Lung (tissue), 11 donors: ENCODE measurements at regions not wholly inside any gene's neighbourhood (a gene's known extent, or its start where the extent isn't known, plus 50 kb on each side); places are given as distances from the start of the nearest gene placed in this dataset.
A peak's percentile ranks its signal among the peaks of the same experiment; 100 is the strongest.
"Not testable (repeated sequence)": the region's sequence is repeated elsewhere in the genome, so short reads cannot be mapped to it uniquely, and the experiment has no call there.

Source experiments
- ATAC-seq: fragments of 200-7000 bp; cut with Tn5 transposase; one replicate; pipeline ENCODE4 v1.9.1; 2020; ENCODE audit warnings: moderate number of reproducible peaks; ENCODE audit not compliant: insufficient read depth, low FRiP score
- DNase-seq, 3 donors: peaks; one replicate each; pipeline ENCODE4 v3.0.0-alpha.2; 2013 to 2017
- H3K27ac ChIP-seq, 2 donors: one replicate each; pipeline ENCODE4 v1.5.1; 2013; ENCODE audit warnings: mild to moderate bottlenecking in 2 of 2, moderate library complexity in 2 of 2, control low read depth in 1 of 2, inconsistent platforms in 1 of 2, low read depth in 1 of 2, low read length in 1 of 2
- H3K27me3 ChIP-seq, 3 donors: one replicate each; pipeline ENCODE4 v1.5.1; 2013; ENCODE audit warnings: low read length in 2 of 3; ENCODE audit not compliant: control insufficient read depth in 3 of 3, insufficient read depth in 3 of 3
- H3K36me3 ChIP-seq, 4 donors: one replicate each; pipeline ENCODE4 v1.5.1; 2013; ENCODE audit warnings: low read length in 4 of 4, mild to moderate bottlenecking in 1 of 4, moderate library complexity in 1 of 4; ENCODE audit not compliant: control insufficient read depth in 4 of 4, insufficient read depth in 4 of 4
- H3K4me1 ChIP-seq, 5 donors: one replicate each; pipeline ENCODE4 v1.5.1; 2013; ENCODE audit warnings: low read length in 5 of 5, mild to moderate bottlenecking in 2 of 5, moderate library complexity in 1 of 5; ENCODE audit not compliant: control insufficient read depth in 5 of 5, insufficient read depth in 5 of 5
- H3K4me3 ChIP-seq: one replicate; pipeline ENCODE4 v1.5.1; 2013; ENCODE audit warnings: mild to moderate bottlenecking, control low read depth, moderate library complexity
- H3K9ac ChIP-seq, 2 donors: one replicate each; pipeline ENCODE4 v1.5.1; 2013; ENCODE audit warnings: low read length in 2 of 2, control low read depth in 1 of 2; ENCODE audit not compliant: insufficient read depth in 1 of 2
- H3K9me3 ChIP-seq, 4 donors: one replicate each; pipeline ENCODE4 v1.5.1; 2013; ENCODE audit warnings: low read length in 3 of 4, mild to moderate bottlenecking in 1 of 4, moderate library complexity in 1 of 4; ENCODE audit not compliant: control insufficient read depth in 4 of 4, insufficient read depth in 3 of 4
- CTCF ChIP-seq: IDR thresholded peaks from 2 replicates; pipeline ENCODE4 v1.5.1; 2012; ENCODE audit warnings: mild to moderate bottlenecking; ENCODE audit errors: control extremely low read depth, extremely low read depth
- WGBS, 2 donors: extraction: QIAGEN DNeasy Blood & Tissue Kit; methylation state at CpG; one replicate each; pipeline ENCODE4 v1.1.7; 2013; 5-methylcytosine and 5-hydroxymethylcytosine counted together
- donor health status: control.
- donor health status: control.
- donor health status: Bipolar disorder and iron deficiency.
- donor health status: healthy.
- donor health status: DM: yes; HTN: yes; CAD: no.

GRCh38 chr2:185278761-185279160, 459.8 kb upstream of the FSIP2 start:
- Histone ChIP-seq H3K27ac (no peak overlapping the region), H3K4me3 (no peak overlapping the region), H3K27me3 (no peaks in the 10 kb centered on the region), H3K4me1 (no peaks in the 10 kb centered on the region), H3K9me3 (no peaks in the 10 kb centered on the region), H3K9ac (no peak overlapping the region), H3K36me3 (no peaks in the 10 kb centered on the region)
- WGBS, 2 donors: 77 to 93% methylated on average over 2 of the region's 2 CpGs
- ATAC-seq (no peak), DNase-seq (no peak)
- TF ChIP-seq CTCF: no peak

GRCh38 chr2:185279999-185280398, 458.6 kb upstream of the FSIP2 start:
- Histone ChIP-seq H3K27me3 (no peaks in the 10 kb centered on the region), H3K36me3 (no peaks in the 10 kb centered on the region), H3K9ac (no peak overlapping the region), H3K27ac (no peak overlapping the region), H3K4me3 (no peak overlapping the region), H3K4me1 (no peaks in the 10 kb centered on the region), H3K9me3 (no peaks in the 10 kb centered on the region)
- no peak for TF ChIP-seq CTCF
- DNase-seq: peak in 2 of 3 donors; percentile 6 to 11
- no peak for ATAC-seq

- H3K4me3 ChIP-seq: no peak overlapping the region
- no peak overlapping the region for H3K9ac ChIP-seq
- ATAC-seq (no peak), DNase-seq (no peak)
- H3K36me3 ChIP-seq: no peaks in the 10 kb centered on the region
- H3K27me3 ChIP-seq: no peaks in the 10 kb centered on the region
- no peak overlapping the region for H3K27ac ChIP-seq
- TF ChIP-seq CTCF: no peak
- no peaks in the 10 kb centered on the region for H3K9me3 ChIP-seq
- no peaks in the 10 kb centered on the region for H3K4me1 ChIP-seq
Observed at GRCh38 chr2:185284696-185285095, 453.9 kb upstream of the FSIP2 start.

DNA sequence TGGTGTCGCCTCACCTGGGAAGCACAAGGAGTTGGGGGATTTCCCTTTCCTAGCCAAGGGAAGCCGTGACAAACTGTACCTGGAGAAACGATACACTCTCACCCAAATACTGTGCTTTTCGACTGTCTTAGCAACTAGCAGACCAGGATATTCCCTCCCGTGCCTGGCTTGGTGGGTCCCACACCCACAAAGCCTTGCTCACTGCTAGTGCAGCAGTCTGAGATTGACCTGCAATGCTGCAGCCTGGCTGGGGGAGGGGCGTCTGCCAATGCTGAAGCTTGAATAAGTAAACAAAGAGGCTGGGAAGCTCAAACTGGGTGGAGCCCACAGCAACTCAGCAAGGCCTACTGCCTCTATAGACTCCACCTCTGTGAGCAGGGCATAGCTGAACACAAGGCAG, 448.6 kb upstream of the FSIP2 start:
- not testable (repeated sequence) for H3K27me3 ChIP-seq, H3K4me3 ChIP-seq, H3K9ac ChIP-seq, H3K4me1 ChIP-seq, H3K9me3 ChIP-seq, H3K36me3 ChIP-seq, H3K27ac ChIP-seq, ATAC-seq
- DNase-seq: peak in 2 of 3 donors; percentile 5 to 14
- 74 to 84% methylated on average over 6 of the region's 6 CpGs for WGBS, 2 donors
